Iris pigment epithelial cell (primary cell): ENCODE measurements at regions not wholly inside any gene's neighbourhood (a gene's known extent, or its start where the extent isn't known, plus 50 kb on each side); places are given as distances from the start of the nearest gene placed in this dataset.

Source experiments
- DNase-seq: peaks from one replicate; pipeline ENCODE4 v3.0.0-alpha.2; 2011; ENCODE audit warnings: low read depth

DNA sequence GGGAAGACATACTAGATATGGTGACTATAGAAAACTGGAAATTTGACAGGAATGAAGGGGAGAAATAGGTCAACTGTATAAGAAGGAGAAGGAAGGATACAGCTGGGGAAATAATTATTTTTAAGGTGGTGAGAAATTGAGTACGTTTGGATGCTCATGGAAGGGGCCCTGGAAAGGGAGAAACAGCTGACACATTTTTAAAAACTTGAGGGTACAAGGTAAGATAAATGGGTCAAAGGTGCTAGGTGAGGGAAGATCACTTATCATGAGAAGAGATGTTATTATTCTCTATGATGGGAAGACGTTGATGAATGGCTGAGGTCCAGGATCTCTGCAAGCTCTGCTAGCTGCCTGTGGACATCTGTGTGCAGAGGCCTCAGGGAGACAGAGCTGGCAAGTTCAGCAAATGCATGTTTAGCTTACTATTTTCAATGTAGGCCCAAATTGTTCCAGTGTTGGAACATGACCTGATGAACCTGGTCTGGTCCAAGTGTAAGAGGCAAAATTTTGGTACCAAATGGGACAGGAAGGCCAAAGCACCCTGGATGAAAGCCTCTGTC, 181.7 kb downstream of the MTRR start:
- no peak for DNase-seq

- no peak for DNase-seq
Observed at GRCh38 chr5:8053270-8053669, 184.3 kb downstream of the MTRR start.

DNA sequence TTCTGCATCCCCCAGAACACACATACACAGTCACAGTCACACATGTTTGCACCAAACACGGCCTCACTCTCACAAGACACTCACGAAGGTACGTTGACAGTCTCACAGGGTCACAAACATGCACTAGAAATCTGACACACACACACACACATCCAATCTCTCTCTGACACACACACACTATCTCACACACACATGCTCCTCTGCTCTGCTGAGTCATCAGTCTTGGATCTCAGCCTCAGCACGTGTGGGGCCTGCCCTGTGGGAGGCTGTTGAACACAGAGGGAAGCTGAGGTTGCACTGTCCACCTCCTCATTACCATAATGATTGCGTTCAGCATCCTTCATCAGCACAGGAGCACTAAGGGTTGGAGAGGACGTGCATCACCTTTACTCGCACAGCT, 188.8 kb downstream of the MTRR start:
- DNase-seq = peak; percentile 3

DNA sequence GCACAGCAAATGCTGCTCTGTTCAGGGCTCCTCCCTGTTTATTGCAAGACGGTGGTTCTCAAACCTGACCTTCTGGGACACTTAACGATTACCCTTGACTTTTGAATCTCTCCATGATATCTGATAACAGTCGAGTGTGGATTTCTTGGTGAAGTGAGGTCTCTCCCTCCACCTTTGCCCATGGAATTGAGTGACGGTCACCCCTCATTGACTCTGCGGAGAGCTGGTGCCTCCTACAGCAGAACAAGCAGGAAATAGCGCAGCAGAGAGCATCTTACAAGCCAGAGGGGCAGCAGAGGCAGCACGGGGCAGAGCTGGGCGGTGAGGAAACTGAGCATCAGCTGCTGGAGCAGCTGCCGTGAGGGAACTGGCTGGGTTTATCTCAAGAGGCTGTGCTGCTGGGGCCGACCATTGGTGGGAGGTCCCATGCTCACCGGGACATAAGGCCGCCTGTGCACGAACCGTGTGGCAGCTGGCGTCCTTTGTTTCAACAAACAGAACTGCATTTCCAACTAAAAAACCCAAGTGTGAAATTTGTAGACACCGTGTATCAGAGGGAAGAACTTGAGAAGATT, 189.8 kb downstream of the MTRR start:
- DNase-seq = no peak

DNA sequence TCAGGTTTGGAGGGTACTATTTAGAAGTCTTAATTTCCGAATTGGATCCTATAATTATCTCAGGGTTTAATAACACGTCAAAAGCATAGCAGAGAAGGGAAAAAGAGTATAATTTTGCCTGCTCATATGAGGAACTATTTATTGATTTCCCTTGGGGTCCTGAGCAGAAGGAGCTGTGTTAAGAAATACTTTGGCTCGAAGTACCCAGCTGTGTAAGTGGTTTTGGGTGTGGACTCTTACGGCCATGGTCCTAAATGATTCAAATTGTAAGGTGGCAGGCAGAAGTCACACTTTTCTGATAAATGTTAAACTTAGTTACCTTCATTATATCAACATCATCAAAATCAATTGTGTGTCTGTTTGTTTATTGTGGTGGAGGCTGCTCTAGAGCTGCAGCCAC, 190.4 kb downstream of the MTRR start:
- DNase-seq = no peak

DNA sequence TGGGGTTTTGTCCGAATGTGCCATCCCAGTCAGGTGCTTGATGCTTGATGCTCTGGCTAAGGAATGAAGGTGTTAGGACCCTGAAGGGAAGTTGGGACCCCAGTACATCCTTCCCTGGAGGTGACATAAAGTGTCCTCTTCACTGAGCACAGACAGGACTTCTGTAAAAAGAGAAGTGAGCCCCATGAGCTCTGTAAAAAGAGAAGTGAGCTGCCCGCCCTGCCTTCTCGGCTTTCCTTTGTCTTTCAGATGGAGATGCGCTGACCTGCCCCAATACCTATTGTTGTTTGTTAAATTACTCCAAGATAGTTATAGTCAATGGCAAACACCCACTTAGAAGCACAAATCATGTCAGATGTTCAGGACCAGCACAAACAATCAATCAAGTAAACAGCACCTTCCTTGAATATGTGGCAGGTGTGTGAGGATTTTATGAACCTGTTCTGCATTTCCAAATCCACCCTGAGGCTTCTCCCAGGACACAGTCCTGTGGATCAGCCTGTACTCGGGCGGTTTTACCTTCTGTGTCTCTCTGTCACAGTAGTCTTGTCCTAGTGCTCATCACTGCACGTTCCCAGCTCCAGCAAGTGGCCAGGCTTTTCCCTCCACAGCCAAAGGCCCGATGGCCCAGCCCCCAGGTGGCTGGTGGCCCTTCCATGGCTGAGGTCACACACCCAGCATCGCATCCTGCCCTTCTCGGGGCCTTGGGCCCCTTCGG, 191.4 kb downstream of the MTRR start:
- no peak for DNase-seq

DNA sequence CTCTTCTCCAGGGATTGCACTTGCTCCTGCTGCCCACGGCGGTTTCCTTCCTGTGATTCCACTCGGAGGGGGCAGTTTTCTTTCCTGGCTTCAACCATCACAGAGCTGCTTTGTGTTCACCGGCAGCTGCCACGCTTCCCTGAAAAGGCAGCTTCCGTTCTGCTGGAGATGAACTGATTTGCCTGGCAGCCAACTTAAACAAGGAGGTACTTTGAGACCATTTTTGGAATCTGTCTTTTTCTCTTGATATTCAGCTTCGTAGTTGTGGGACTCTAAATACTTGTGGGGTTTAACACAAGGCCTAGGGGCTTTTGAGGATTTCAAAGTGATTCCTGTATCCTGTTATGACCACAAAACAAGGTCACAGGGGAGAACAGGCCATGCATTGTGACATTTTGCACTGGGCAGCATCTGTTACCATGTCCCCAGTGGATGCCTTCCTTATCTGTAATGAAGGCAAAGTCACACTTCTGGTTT, 192.0 kb downstream of the MTRR start:
- DNase-seq = no peak

DNA sequence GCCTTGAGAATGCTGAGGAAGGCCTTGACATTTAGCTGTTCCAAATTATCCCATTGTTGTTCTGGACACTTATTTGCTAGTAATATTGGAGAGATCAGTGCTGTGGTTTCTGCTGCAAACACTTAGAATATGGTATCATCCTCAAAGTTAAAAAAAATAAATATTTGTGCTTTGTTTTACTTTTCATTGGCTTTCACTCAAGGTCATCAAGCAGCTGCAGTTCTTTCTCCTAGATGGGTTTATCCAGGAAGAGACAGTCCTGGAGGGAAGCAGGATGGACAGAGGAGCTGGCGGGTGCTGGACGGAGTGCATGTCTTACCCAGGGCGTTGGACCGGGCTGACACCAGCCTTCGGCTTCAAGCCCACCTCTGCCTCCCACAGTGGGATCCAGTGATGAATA, 193.6 kb downstream of the MTRR start:
- DNase-seq = no peak

DNA sequence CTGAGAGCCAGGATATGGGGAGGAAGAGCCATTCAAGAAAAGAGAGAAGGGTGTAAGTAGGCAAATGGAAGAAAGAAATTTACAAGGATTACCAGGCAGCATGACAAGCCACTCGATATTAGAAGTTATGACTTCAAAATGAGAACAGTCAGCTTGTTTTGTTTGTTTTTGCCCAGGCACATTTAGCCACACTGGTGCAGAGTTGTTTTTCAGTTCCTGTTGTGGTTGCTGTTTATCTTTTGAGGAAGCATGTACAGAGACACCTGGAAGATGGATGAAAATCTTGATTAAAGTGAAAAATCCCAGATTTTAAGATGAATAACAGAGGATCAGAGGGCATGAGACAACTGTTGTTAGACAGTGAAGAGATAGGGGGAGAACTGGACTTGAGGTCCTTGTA, 199.1 kb downstream of the MTRR start:
- DNase-seq = no peak

GRCh38 chr5:8070138-8070537, 201.2 kb downstream of the MTRR start:
- DNase-seq = no peak

DNA sequence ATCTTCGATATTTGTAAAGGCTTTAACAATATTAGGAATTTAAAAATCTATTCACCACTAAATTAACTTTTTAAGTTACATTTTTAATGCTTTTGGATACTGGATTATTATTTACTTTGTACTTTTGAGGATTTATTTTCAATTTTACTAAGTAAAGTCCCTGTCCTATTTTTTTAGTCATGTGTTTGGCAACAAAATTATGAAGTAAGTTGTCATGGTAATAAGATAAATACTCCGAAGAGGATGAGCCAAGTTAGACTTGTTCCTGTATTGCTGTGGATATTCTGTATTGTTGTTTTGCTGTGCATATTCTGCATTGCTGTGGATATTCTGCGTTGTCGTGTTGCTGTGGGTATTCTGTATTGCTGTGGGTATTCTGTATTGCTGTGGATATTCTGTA, 210.1 kb downstream of the MTRR start:
- DNase-seq = no peak

DNA sequence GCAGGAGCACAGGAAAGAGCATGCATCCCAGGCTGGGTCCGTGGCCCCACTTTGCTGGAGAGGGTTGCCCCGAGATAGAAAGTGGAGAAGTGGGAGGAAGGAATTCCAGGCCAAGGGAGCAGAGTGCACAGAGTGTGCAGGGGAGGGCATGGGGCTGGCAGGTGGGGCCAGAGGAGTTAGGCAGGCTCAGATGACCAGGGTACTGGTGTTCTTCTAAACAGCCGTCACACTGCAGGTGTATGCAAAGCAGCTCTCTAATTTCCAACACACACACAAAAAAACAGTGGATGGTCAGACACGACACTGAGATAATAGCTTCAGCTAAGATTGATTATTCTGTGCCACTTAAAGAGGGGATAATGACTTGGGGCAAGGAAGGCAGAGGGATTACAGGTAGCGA, 212.2 kb downstream of the MTRR start:
- DNase-seq = no peak

- no peak for DNase-seq
Observed at GRCh38 chr5:8093669-8094068, 224.7 kb downstream of the MTRR start.

- DNase-seq = no peak
Observed at GRCh38 chr5:8094304-8094703, 225.4 kb downstream of the MTRR start.

DNA sequence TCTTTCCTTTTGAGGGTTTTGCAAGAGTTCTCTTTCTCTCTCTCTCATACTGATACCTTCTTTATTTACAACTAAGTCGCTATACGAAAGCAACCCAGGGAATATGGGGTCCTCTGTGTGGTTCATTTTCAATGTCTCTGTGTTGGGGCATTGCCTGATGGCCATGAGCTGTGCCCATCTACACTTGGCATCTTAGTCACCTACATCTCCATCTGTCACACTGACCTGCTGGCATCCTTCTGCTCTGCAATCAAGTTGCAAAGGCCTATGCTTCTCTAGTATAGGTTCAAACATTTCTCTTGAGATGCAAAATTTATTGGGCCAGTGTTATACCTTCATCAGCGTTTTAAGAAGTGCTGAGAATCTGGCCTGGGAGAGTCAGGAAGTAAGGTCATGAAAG, 228.2 kb downstream of the MTRR start:
- DNase-seq = no peak

DNA sequence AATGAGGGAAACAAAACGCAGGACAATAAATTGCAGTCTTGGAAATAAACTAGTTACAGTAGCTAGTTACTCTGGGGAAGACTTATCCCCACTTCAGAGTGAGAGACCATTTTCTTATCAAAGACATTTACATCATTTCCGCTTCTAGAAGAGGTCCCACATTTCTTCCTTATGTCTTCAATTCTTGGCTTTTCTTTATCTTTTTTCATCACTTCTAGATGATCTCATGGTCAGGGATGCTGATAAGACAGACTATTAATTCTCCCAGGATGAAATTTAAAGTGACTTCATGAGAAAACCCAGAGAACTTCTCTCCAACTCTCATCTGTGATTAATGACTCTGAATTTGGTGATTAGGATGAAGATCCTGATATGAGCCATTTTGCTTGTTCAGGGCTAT, 229.1 kb downstream of the MTRR start:
- no peak for DNase-seq

DNA sequence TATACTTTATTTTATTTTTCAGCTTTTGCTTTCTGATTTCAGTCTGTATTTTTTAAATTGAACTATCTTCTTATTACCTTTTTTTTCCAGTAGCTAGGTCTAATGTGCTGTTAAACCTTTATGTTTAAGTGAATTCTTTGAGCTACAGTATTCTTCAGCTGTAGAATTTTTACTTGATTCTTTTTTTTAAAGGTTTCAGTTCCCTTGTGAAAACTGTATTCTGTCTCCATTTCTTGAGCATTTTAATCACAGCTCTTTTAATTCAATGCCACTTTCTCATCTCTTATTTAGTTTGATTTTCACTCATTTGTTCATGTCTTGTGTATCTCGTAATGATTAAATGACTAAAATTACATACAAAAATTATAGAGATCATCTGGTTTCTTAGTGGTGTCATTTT, 233.8 kb downstream of the MTRR start:
- no peak for DNase-seq

- no peak for DNase-seq
Observed at GRCh38 chr5:8114597-8115266, 245.8 kb downstream of the MTRR start.

- DNase-seq = no peak
Observed at GRCh38 chr5:8123559-8123958, 254.6 kb downstream of the MTRR start.

- DNase-seq = no peak
Observed at GRCh38 chr5:8134609-8135008, 265.7 kb downstream of the MTRR start.

- no peak for DNase-seq
Observed at GRCh38 chr5:8135742-8136141, 266.8 kb downstream of the MTRR start.

- no peak for DNase-seq
Observed at GRCh38 chr5:8136271-8136670, 267.3 kb downstream of the MTRR start.

GRCh38 chr5:8137941-8138550, 269.1 kb downstream of the MTRR start:
- no peak for DNase-seq
